ENCODE measurements at regions not wholly inside any gene's neighbourhood (a gene's known extent, or its start where the extent isn't known, plus 50 kb on each side); places are given as distances from the start of the nearest gene placed in this dataset.

DNA sequence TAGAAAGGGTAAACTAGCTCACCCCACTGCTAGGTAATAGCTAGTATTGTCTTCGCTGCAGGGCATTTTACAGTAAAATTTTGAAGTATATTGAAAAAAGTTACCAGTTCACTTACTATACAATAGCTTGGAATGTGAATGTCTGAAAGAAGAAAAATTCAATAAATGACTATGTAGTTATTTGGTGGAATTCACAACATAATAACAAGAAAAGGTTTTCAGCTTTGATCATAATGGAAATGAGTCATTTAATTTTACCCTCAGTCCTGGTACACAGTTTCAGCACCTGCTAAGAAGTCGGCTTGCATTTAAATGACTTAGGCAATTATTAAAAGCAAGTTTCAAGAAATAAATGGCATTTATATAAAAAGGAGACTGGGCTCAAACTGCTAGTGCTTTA is 90.4 kb downstream of the NUP35 start:
- no peak overlapping the region for H3K9ac ChIP-seq (ENCODE audit: low read length)
- no TSS peak for BruUV-seq (replicated peaks)
- no peak for ATAC-seq
- intact Hi-C loops (cut with micrococcal nuclease): no loop called here
- no peak overlapping the region for H2AFZ ChIP-seq (ENCODE audit: low read depth, low read length, poor library complexity, severe bottlenecking)
- H3K79me2 ChIP-seq (ENCODE audit: insufficient read depth, low read length): no peaks in the 10 kb centered on the region
- no peak overlapping the region for H3K4me3 ChIP-seq (replicated peaks in 1 of 2; ENCODE audit: low read depth in 1 of 2, low read length in 2 of 2)
- no peaks in the 10 kb centered on the region for H3K27me3 ChIP-seq (ENCODE audit: insufficient read depth, low read length)
- H3K9me2 ChIP-seq (ENCODE audit: insufficient read depth): no peaks in the 10 kb centered on the region
- ChIA-PET CTCF (no interaction called here), POLR2A (no interaction called here), RAD21 (ENCODE audit: low non-redundant PET in 1 of 2, low total read pairs in 2 of 2, uncharacterized antibody in 2 of 2, unreplicated experiment in 2 of 2) (no interaction called here)
- H3K4me2 ChIP-seq (ENCODE audit: low read length): no peak overlapping the region
- no peak overlapping the region for H3K27ac ChIP-seq (ENCODE audit: low read depth, low read length)
- H3K4me1 ChIP-seq (ENCODE audit: control insufficient read depth in 1 of 2, insufficient read depth in 2 of 2, low read length in 2 of 2): no peaks in the 10 kb centered on the region
- H3K9me3 ChIP-seq (ENCODE audit: control insufficient read depth in 1 of 2, insufficient read depth in 1 of 2, low read depth in 1 of 2, low read length in 2 of 2): no peaks in the 10 kb centered on the region; a peak in 1 of 4 replicates
- DNase-seq (ENCODE audit: low read depth, low spot score): no peak
- no peaks in the 10 kb centered on the region for H3K36me3 ChIP-seq (ENCODE audit: control insufficient read depth in 1 of 2, insufficient read depth in 2 of 2, low read length in 2 of 2)
- H4K20me1 ChIP-seq (ENCODE audit: insufficient read depth): no peaks in the 10 kb centered on the region
- no peak for TF ChIP-seq POLR2AphosphoS5 (IDR thresholded peaks at IDR 0.05; ENCODE audit: low read depth, low read length)
- no peak for TF ChIP-seq EZH2 (IDR thresholded peaks at IDR 0.05)
- TF ChIP-seq SRF (IDR thresholded peaks at IDR 0.05; ENCODE audit: low read depth): no peak
- no peak for TF ChIP-seq TCF7L2 (IDR thresholded peaks at IDR 0.05; ENCODE audit: borderline replicate concordance, extremely low read depth, insufficient read depth, insufficient read length)
- TF ChIP-seq EZH2phosphoT487 (IDR thresholded peaks at IDR 0.05; ENCODE audit: borderline replicate concordance): no peak
- TF ChIP-seq ZBTB33 (IDR thresholded peaks at IDR 0.05; ENCODE audit: extremely low read depth, insufficient replicate concordance, low read length): no peak
- TF ChIP-seq SIN3A (IDR thresholded peaks at IDR 0.05; ENCODE audit: low read depth): no peak
- TF ChIP-seq EGR1 (IDR thresholded peaks at IDR 0.05; ENCODE audit: low read depth): no peak
- TF ChIP-seq CBX3 (IDR thresholded peaks at IDR 0.05; ENCODE audit: low read depth): no peak
- no peak for TF ChIP-seq RAD21 (IDR thresholded peaks at IDR 0.05; ENCODE audit: low read depth)
- no peak for TF ChIP-seq ZFX (IDR thresholded peaks at IDR 0.05)
- no peak for TF ChIP-seq ATF3 (IDR thresholded peaks at IDR 0.05)
- TF ChIP-seq ELF1 (IDR thresholded peaks at IDR 0.05; ENCODE audit: borderline replicate concordance, low read depth): no peak
- TF ChIP-seq POLR2A (IDR thresholded peaks at IDR 0.05; ENCODE audit: borderline replicate concordance, extremely low read depth, insufficient read depth, insufficient read length): no peak
- no peak for TF ChIP-seq MAX (IDR thresholded peaks at IDR 0.05)
- TF ChIP-seq CTCF (IDR thresholded peaks at IDR 0.05 in 2 of 3, conservative IDR thresholded peaks at IDR 0.05 in 1 of 3; ENCODE audit: borderline replicate concordance in 1 of 3, insufficient read depth in 1 of 3, low read depth in 2 of 3, low read length in 2 of 3): no peak
- TF ChIP-seq CEBPB (IDR thresholded peaks at IDR 0.05; ENCODE audit: low read depth): no peak
- no peak for TF ChIP-seq ZNF274 (IDR thresholded peaks at IDR 0.05; ENCODE audit: low read depth, low read length)
- no peak for TF ChIP-seq SP1 (IDR thresholded peaks at IDR 0.05; ENCODE audit: low read depth)
